H1 (cell line): ENCODE measurements at regions not wholly inside any gene's neighbourhood (a gene's known extent, or its start where the extent isn't known, plus 50 kb on each side); places are given as distances from the start of the nearest gene placed in this dataset.
"Not testable (repeated sequence)": the region's sequence is repeated elsewhere in the genome, so short reads cannot be mapped to it uniquely, and the experiment has no call there.

Experiments
- CTCF ChIA-PET: fragments of 300-600 bp; sonication (Branson Sonifier 250); formaldehyde crosslinking; loops from one replicate; lab custom pipeline; 2021; ENCODE audit not compliant: partially characterized antibody; lab: Charles Lee
- POLR2A ChIA-PET: fragments of 300-600 bp; sonication (Branson Sonifier 250); formaldehyde crosslinking; loops from one replicate; lab custom pipeline; 2021; ENCODE audit warnings: inconsistent platforms; ENCODE audit not compliant: partially characterized antibody; lab: Charles Lee
- DNase-seq, 2 experiments: peaks; one replicate each; pipeline versions ENCODE4 v3.0.0 to v3.0.0-alpha.2; 2010 to 2022; ENCODE audit warnings: low spot score in 2 of 2, low read depth in 1 of 2, mixed read lengths in 1 of 2
- FAIRE-seq: peaks from 2 replicates; lab custom pipeline; 2011; peaks lifted over from hg19 to GRCh38; lab: Jason Lieb, UNC
- H2AFZ ChIP-seq: 2 replicates; pipeline ENCODE4 v1.8.1; 2012; ENCODE audit warnings: low read length, inconsistent platforms
- H2AK5ac ChIP-seq: 2 replicates; pipeline ENCODE4 v1.6.1; 2013; ENCODE audit warnings: low read depth, low read length
- H2BK120ac ChIP-seq: replicated peaks from 2 replicates; pipeline ENCODE3; 2013; ENCODE audit warnings: low read depth, low read length, inconsistent platforms
- H2BK12ac ChIP-seq: 2 replicates; pipeline ENCODE4 v1.6.1; 2013; ENCODE audit warnings: low read depth, low read length
- H2BK15ac ChIP-seq: 2 replicates; pipeline ENCODE4 v1.6.1; 2013; ENCODE audit warnings: low read length
- H2BK20ac ChIP-seq: 2 replicates; pipeline ENCODE4 v1.6.1; 2013; ENCODE audit warnings: low read length
- H2BK5ac ChIP-seq: 2 replicates; pipeline ENCODE4 v1.6.1; 2013; ENCODE audit warnings: low read depth, low read length
- H3K14ac ChIP-seq: 2 replicates; pipeline ENCODE4 v1.6.1; 2013; ENCODE audit warnings: inconsistent platforms; ENCODE audit not compliant: insufficient read length
- H3K18ac ChIP-seq: 2 replicates; pipeline ENCODE4 v1.6.1; 2013; ENCODE audit warnings: low read length; ENCODE audit errors: extremely low read depth
- H3K23ac ChIP-seq: 2 replicates; pipeline ENCODE4 v1.6.1; 2013; ENCODE audit warnings: inconsistent platforms; ENCODE audit not compliant: insufficient read length
- H3K23me2 ChIP-seq: 2 replicates; pipeline ENCODE4 v1.6.1; 2013; ENCODE audit warnings: low read depth, low read length
- H3K27ac ChIP-seq: 2 replicates; pipeline ENCODE4 v1.6.1; 2011; ENCODE audit warnings: low read depth, low read length, inconsistent platforms
- H3K27me3 ChIP-seq, 4 experiments: replicated peaks in 1 of 4; 1 replicate in 1 of 4; 2 replicates in 3 of 4; pipeline versions ENCODE4 v1.6.1 to v1.8.1; 2011 to 2013; ENCODE audit warnings: low read length in 3 of 4, mild to moderate bottlenecking in 3 of 4, inconsistent platforms in 2 of 4, mixed read lengths in 2 of 4, moderate library complexity in 1 of 4; ENCODE audit not compliant: control insufficient read depth in 3 of 4, insufficient read depth in 3 of 4; ENCODE audit errors: extremely low read depth in 1 of 4
- H3K36me3 ChIP-seq, 4 experiments: 2 replicates each; pipeline versions ENCODE4 v1.6.1 to v1.8.1; 2011 to 2013; ENCODE audit warnings: mild to moderate bottlenecking in 4 of 4, low read length in 3 of 4, moderate library complexity in 2 of 4, control low read depth in 1 of 4, inconsistent platforms in 1 of 4; ENCODE audit not compliant: insufficient read depth in 4 of 4, control insufficient read depth in 2 of 4
- H3K4ac ChIP-seq: replicated peaks from 2 replicates; pipeline ENCODE3; 2013; ENCODE audit warnings: low read length, low read depth, mixed read lengths, inconsistent platforms; ENCODE audit not compliant: insufficient read length
- H3K4me1 ChIP-seq, 4 experiments: replicated peaks in 1 of 4; 1 replicate in 1 of 4; 2 replicates in 3 of 4; pipeline versions ENCODE4 v1.6.1 to v1.8.1; 2011 to 2013; ENCODE audit warnings: low read length in 3 of 4, inconsistent platforms in 2 of 4, mixed read lengths in 1 of 4; ENCODE audit not compliant: insufficient read depth in 4 of 4, control insufficient read depth in 3 of 4
- H3K4me2 ChIP-seq, 2 experiments: 2 replicates each; pipeline versions ENCODE4 v1.6.1 to v1.8.1; 2011 to 2013; ENCODE audit warnings: low read depth in 2 of 2, low read length in 2 of 2, control low read depth in 1 of 2, inconsistent platforms in 1 of 2, mild to moderate bottlenecking in 1 of 2; ENCODE audit not compliant: insufficient read depth in 1 of 2
- H3K4me3 ChIP-seq, 4 experiments: fragments of 200-600, 300-600 bp in 1 of 4; sonication (generic), shearing (Covaris generic), sonication (Bioruptor Twin) in 1 of 4; 2 replicates each; pipeline versions ENCODE4 v1.5.1 to v1.8.1; 2011 to 2016; ENCODE audit warnings: low read length in 4 of 4, low read depth in 3 of 4, control low read depth in 2 of 4, inconsistent platforms in 2 of 4, mild to moderate bottlenecking in 2 of 4, mixed read lengths in 1 of 4, moderate library complexity in 1 of 4; ENCODE audit not compliant: insufficient read depth in 2 of 4; ENCODE audit errors: extremely low read depth in 1 of 4
- H3K56ac ChIP-seq: replicated peaks from 2 replicates; pipeline ENCODE3; 2013; ENCODE audit warnings: low read depth, mild to moderate bottlenecking, mixed read lengths, low read length, inconsistent platforms; ENCODE audit not compliant: insufficient read length
- H3K79me1 ChIP-seq: 2 replicates; pipeline ENCODE4 v1.6.1; 2013; ENCODE audit warnings: low read depth, low read length, control low read depth
- H3K79me2 ChIP-seq, 2 experiments: 2 replicates each; pipeline versions ENCODE4 v1.6.1 to v1.8.1; 2012 to 2013; ENCODE audit warnings: low read length in 2 of 2, mild to moderate bottlenecking in 2 of 2, inconsistent platforms in 1 of 2; ENCODE audit not compliant: insufficient read depth in 2 of 2, control insufficient read depth in 1 of 2
- H3K9ac ChIP-seq, 4 experiments: replicated peaks in 1 of 4; 1 replicate in 1 of 4; 2 replicates in 3 of 4; pipeline versions ENCODE4 v1.6.1 to v1.8.1; 2011 to 2013; ENCODE audit warnings: low read depth in 3 of 4, low read length in 3 of 4, control low read depth in 2 of 4, mild to moderate bottlenecking in 2 of 4, moderate library complexity in 2 of 4, inconsistent platforms in 1 of 4; ENCODE audit errors: extremely low read depth in 1 of 4
- H3K9me3 ChIP-seq, 2 experiments: 2 replicates each; pipeline versions ENCODE4 v1.6.1 to v1.8.1; 2012 to 2013; ENCODE audit warnings: mild to moderate bottlenecking in 2 of 2, moderate library complexity in 2 of 2, control low read depth in 1 of 2, inconsistent platforms in 1 of 2, low read depth in 1 of 2, low read length in 1 of 2, mixed read lengths in 1 of 2; ENCODE audit not compliant: insufficient read depth in 2 of 2
- H4K20me1 ChIP-seq, 2 experiments: replicated peaks in 1 of 2; 2 replicates each; pipeline versions ENCODE3 to v1.8.1; 2011 to 2013; ENCODE audit warnings: inconsistent platforms in 2 of 2, low read length in 2 of 2, mild to moderate bottlenecking in 1 of 2; ENCODE audit not compliant: insufficient read depth in 2 of 2, control insufficient read depth in 1 of 2
- H4K5ac ChIP-seq: 2 replicates; pipeline ENCODE4 v1.6.1; 2013; ENCODE audit warnings: low read length, low read depth, mixed read lengths, inconsistent platforms; ENCODE audit not compliant: insufficient read length
- H4K8ac ChIP-seq: 2 replicates; pipeline ENCODE4 v1.8.0; 2013; ENCODE audit warnings: mild to moderate bottlenecking, moderate library complexity, low read length, inconsistent platforms; ENCODE audit not compliant: insufficient read depth; ENCODE audit errors: extremely low read depth
- H4K91ac ChIP-seq: replicated peaks from 2 replicates; pipeline ENCODE3; 2013; ENCODE audit warnings: low read length, mixed read lengths, inconsistent platforms; ENCODE audit not compliant: insufficient read length
- WGBS, 2 experiments: shearing (Covaris generic) in 1 of 2; methylation state at CpG; one replicate each; pipeline versions ENCODE4 v1.1.6 to v1.1.7; 2013 to 2015; ENCODE audit warnings: low lambda C conversion rate in 2 of 2, mixed read lengths in 2 of 2, inconsistent platforms in 1 of 2, low coverage in 1 of 2, missing lambda C conversion rate in 1 of 2; ENCODE audit not compliant: insufficient replicate concordance in 2 of 2, insufficient coverage in 1 of 2, insufficient read length in 1 of 2; ENCODE audit errors: extremely low coverage in 1 of 2, missing lambda C conversion rate in 1 of 2; 5-methylcytosine and 5-hydroxymethylcytosine counted together

DNA sequence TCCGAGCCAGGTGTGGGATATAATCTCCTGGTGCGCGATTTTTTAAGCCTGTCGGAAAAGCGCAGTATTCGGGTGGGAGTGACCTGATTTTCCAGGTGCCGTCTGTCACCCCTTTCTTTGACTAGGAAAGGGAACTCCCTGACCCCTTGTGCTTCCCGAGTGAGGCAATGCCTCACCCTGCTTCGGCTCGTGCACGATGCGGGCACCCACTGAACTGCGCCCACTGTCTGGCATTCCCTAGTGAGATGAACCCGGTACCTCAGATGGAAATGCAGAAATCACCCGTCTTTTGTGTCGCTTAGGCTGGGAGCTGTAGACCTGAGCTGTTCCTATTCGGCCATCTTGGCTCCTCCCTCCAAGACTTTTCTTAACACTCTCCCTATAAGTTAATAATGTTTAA lies 1042.3 kb downstream of the EFNA5 start:
- H2AK5ac ChIP-seq, H2BK120ac ChIP-seq, FAIRE-seq, H3K23me2 ChIP-seq, H2AFZ ChIP-seq, H3K27ac ChIP-seq, H3K4me1 ChIP-seq, H4K8ac ChIP-seq, H4K20me1 ChIP-seq, CTCF ChIA-PET, H3K79me2 ChIP-seq, POLR2A ChIA-PET, H4K5ac ChIP-seq, H2BK12ac ChIP-seq, H3K9ac ChIP-seq, H3K79me1 ChIP-seq, DNase-seq, H3K9me3 ChIP-seq, H2BK15ac ChIP-seq, H3K27me3 ChIP-seq, H3K4ac ChIP-seq, H3K18ac ChIP-seq, H3K4me2 ChIP-seq, H2BK20ac ChIP-seq, H3K56ac ChIP-seq, H3K4me3 ChIP-seq, H3K36me3 ChIP-seq, H3K14ac ChIP-seq, H2BK5ac ChIP-seq, H4K91ac ChIP-seq, H3K23ac ChIP-seq: not testable (repeated sequence)
- WGBS, 2 experiments, result 94% methylated on average over 17 of the region's 17 CpGs; no CpG with 5 or more reads in 1 of the 2 experiments
